Prostate gland (tissue), 2 donors: ENCODE measurements at regions not wholly inside any gene's neighbourhood (a gene's known extent, or its start where the extent isn't known, plus 50 kb on each side); places are given as distances from the start of the nearest gene placed in this dataset.

ENCODE experiments used
- DNase-seq: peaks from one replicate; pipeline ENCODE4 v3.0.0-alpha.2; 2019; ENCODE audit warnings: low spot score
- H3K27ac ChIP-seq, 2 donors: fragments of 200-600 bp; sonication (generic); 2 replicates each; pipeline ENCODE4 v1.5.1; 2017 to 2019
- H3K27me3 ChIP-seq: fragments of 200-600 bp; sonication (generic); replicated peaks from 2 replicates; pipeline ENCODE4 v1.5.1; 2019; ENCODE audit not compliant: insufficient read depth
- H3K36me3 ChIP-seq, 2 donors: fragments of 200-600 bp; sonication (generic); 1 replicate in 1 of 2; 2 replicates in 1 of 2; pipeline versions ENCODE4 v1.5.1 to v1.8.1; 2017 to 2019
- H3K4me1 ChIP-seq: fragments of 200-600 bp; sonication (generic); replicated peaks from 2 replicates; pipeline ENCODE4 v1.5.1; 2019
- H3K4me3 ChIP-seq, 2 donors: fragments of 200-600 bp; sonication (generic); 2 replicates each; pipeline ENCODE4 v1.5.1; 2017 to 2019
- H3K9me3 ChIP-seq: fragments of 200-600 bp; sonication (generic); 2 replicates; pipeline ENCODE4 v1.5.1; 2017
- POLR2A ChIP-seq: fragments of 450-650 bp; IDR thresholded peaks from one replicate; pipeline ENCODE4 v1.6.1; 2016; ENCODE audit warnings: antibody characterized with exemption, mild to moderate bottlenecking
- POLR2AphosphoS5 ChIP-seq: sonication (generic); formaldehyde crosslinking; IDR thresholded peaks from one replicate; pipeline ENCODE4 v1.6.1; 2017; ENCODE audit warnings: antibody characterized with exemption
- WGBS: methylation state at CpG from one replicate; pipeline ENCODE4 v1.1.5; 2018; 5-methylcytosine and 5-hydroxymethylcytosine counted together
- intact Hi-C: fragments of 100-400 bp; cut with DNase I; formaldehyde crosslinking; loops from one replicate; pipeline ENCODE4 v1.14.2; 2022
- TF ChIP-seq, protein P1 (sequence below), 4 experiments: fragments of 200-600 bp in 2 of 4; fragments of 450-650 bp in 2 of 4; sonication (generic) in 2 of 4; IDR thresholded peaks; 1 replicate in 3 of 4; 2 replicates in 1 of 4; pipeline ENCODE4 v1.5.1; 2016 to 2019; ENCODE audit warnings: antibody characterized with exemption in 4 of 4, mild to moderate bottlenecking in 2 of 4, moderate library complexity in 2 of 4

- no peaks in the 10 kb centered on the region for H3K27me3 ChIP-seq
- WGBS = 92% methylated on average over 6 of the region's 6 CpGs
- H3K4me1 ChIP-seq = no peaks in the 10 kb centered on the region
- DNase-seq = no peak
- H3K27ac ChIP-seq = no peak overlapping the region
- H3K9me3 ChIP-seq = no peaks in the 10 kb centered on the region
- TF ChIP-seq POLR2AphosphoS5 (no peak), POLR2A (no peak)
- TF ChIP-seq, protein P1, sequence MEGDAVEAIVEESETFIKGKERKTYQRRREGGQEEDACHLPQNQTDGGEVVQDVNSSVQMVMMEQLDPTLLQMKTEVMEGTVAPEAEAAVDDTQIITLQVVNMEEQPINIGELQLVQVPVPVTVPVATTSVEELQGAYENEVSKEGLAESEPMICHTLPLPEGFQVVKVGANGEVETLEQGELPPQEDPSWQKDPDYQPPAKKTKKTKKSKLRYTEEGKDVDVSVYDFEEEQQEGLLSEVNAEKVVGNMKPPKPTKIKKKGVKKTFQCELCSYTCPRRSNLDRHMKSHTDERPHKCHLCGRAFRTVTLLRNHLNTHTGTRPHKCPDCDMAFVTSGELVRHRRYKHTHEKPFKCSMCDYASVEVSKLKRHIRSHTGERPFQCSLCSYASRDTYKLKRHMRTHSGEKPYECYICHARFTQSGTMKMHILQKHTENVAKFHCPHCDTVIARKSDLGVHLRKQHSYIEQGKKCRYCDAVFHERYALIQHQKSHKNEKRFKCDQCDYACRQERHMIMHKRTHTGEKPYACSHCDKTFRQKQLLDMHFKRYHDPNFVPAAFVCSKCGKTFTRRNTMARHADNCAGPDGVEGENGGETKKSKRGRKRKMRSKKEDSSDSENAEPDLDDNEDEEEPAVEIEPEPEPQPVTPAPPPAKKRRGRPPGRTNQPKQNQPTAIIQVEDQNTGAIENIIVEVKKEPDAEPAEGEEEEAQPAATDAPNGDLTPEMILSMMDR (IDR thresholded peaks at IDR 0.05) = no peak
- intact Hi-C loops = no loop called here
- H3K36me3 ChIP-seq = no peaks in the 10 kb centered on the region
- H3K4me3 ChIP-seq = no peak overlapping the region
Observed at GRCh38 chr5:9786380-9787360, 156.5 kb upstream of the TAS2R1 start.

DNA sequence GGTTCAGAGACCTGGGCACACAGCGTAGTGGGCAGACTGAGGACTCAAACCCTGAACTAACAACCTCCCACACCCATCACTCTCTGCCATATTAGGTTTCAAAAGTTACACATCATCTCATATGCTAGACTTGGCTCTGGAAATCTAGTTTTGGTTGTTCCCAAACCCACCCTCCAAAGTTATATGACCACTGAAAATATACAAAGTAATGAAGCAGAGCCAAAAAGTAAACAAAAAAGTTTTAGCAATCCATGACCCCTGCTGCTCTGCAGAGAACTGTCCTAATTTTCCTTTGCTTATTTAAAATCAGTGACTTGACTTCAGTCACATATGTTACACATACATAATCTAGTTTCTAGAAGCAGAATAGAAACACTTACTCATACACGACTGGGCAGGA, 155.6 kb upstream of the TAS2R1 start:
- intact Hi-C loops = no loop called here
- Histone ChIP-seq H3K4me1 (no peaks in the 10 kb centered on the region), H3K9me3 (no peaks in the 10 kb centered on the region), H3K36me3 (no peaks in the 10 kb centered on the region), H3K4me3 (no peak overlapping the region), H3K27ac (no peak overlapping the region), H3K27me3 (no peaks in the 10 kb centered on the region)
- WGBS = 77% methylated on average over 2 of the region's 2 CpGs
- no peak for DNase-seq
- TF ChIP-seq, protein P1 (IDR thresholded peaks at IDR 0.05) = no peak
- no peak for TF ChIP-seq POLR2AphosphoS5
- no peak for TF ChIP-seq POLR2A

DNA sequence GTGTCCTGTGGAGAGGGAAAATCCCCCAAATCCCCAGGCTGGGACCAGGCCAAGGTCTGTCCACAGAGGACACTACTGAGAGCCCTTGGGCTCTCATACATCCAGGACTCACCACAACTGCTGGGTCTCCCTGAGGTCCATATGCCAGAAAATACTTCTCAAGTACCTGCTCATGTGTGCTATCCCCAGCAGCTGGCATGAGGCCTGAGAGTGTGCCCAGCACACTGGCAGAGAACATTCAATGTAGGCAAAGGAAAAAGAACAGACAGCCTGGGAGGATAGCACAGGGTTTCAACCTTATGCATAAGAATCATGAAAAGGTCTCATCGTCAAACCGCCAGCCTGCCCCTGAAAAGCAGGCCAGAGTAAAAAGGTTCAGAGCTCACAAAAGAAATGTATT, 154.1 kb upstream of the TAS2R1 start:
- no peaks in the 10 kb centered on the region for H3K27me3 ChIP-seq
- no peak for DNase-seq
- TF ChIP-seq, protein P1 (IDR thresholded peaks at IDR 0.05) = no peak
- no peak for TF ChIP-seq POLR2AphosphoS5
- TF ChIP-seq POLR2A = no peak
- intact Hi-C loops = no loop called here
- no peak overlapping the region for H3K27ac ChIP-seq
- H3K36me3 ChIP-seq = no peaks in the 10 kb centered on the region
- WGBS = 96% methylated on average over 2 of the region's 2 CpGs
- no peaks in the 10 kb centered on the region for H3K4me1 ChIP-seq
- no peaks in the 10 kb centered on the region for H3K9me3 ChIP-seq
- no peak overlapping the region for H3K4me3 ChIP-seq

- Histone ChIP-seq H3K27ac (no peak overlapping the region), H3K4me3 (no peak overlapping the region), H3K36me3 (no peaks in the 10 kb centered on the region), H3K4me1 (no peaks in the 10 kb centered on the region), H3K9me3 (no peaks in the 10 kb centered on the region), H3K27me3 (no peaks in the 10 kb centered on the region)
- no peak for DNase-seq
- intact Hi-C loops = no loop called here
- no peak for TF ChIP-seq POLR2A
- TF ChIP-seq, protein P1 (IDR thresholded peaks at IDR 0.05) = no peak
- no peak for TF ChIP-seq POLR2AphosphoS5
- WGBS = 20% methylated on average over 7 of the region's 7 CpGs
Observed at GRCh38 chr5:9782826-9783560, 152.8 kb upstream of the TAS2R1 start.
